Left ventricle myocardium inferior (tissue), 1 donor: ENCODE measurements at regions not wholly inside any gene's neighbourhood (a gene's known extent, or its start where the extent isn't known, plus 50 kb on each side); places are given as distances from the start of the nearest gene placed in this dataset.

Experiments
- DNase-seq: peaks from one replicate; pipeline ENCODE4 v3.0.0-alpha.2; 2020
- H3K27ac ChIP-seq: fragments of 200-600 bp; replicated peaks from 2 replicates; pipeline ENCODE4 v1.8.0; 2021
- H3K27me3 ChIP-seq: fragments of 200-600 bp; 2 replicates; pipeline ENCODE4 v1.8.0; 2021; ENCODE audit warnings: low read depth
- H3K36me3 ChIP-seq: fragments of 200-600 bp; 2 replicates; pipeline ENCODE4 v1.8.0; 2021
- H3K4me1 ChIP-seq: fragments of 200-600 bp; 2 replicates; pipeline ENCODE4 v1.8.0; 2021
- H3K4me3 ChIP-seq: fragments of 200-600 bp; 2 replicates; pipeline ENCODE4 v1.8.0; 2021; ENCODE audit warnings: mild to moderate bottlenecking, moderate library complexity
- H3K9me3 ChIP-seq: fragments of 200-600 bp; replicated peaks from 2 replicates; pipeline ENCODE4 v1.8.0; 2021
- CTCF ChIP-seq: fragments of 200-600 bp; IDR thresholded peaks from 2 replicates; pipeline ENCODE4 v1.8.0; 2021; ENCODE audit warnings: antibody characterized with exemption, mild to moderate bottlenecking, borderline replicate concordance
- intact Hi-C: fragments of 100-400 bp; cut with micrococcal nuclease; formaldehyde crosslinking; loops from one replicate; pipeline ENCODE4 v1.11.0; 2022
- donor health status: DM: no; HTN: yes; CAD: no; lungs with severe emphysema.

- Histone ChIP-seq H3K9me3 (no peaks in the 10 kb centered on the region), H3K27me3 (peaks cover 19% of the 10 kb centered on the region), H3K4me1 (peaks cover 41% of the 10 kb centered on the region), H3K4me3 (peak overlapping the region; percentile 85), H3K27ac (peak overlapping the region; percentile 96), H3K36me3 (no peaks in the 10 kb centered on the region)
- peak; percentile 85 for DNase-seq
- intact Hi-C loops: no loop called here
- peak; percentile 53 for TF ChIP-seq CTCF
Measured at GRCh38 chr6:26204332-26205160, 117.3 kb downstream of the HFE start.

GRCh38 chr6:26205161-26205624 is 118.0 kb downstream of the HFE start:
- H3K27ac ChIP-seq: peak overlapping the region; percentile 96
- no peak for TF ChIP-seq CTCF
- H3K4me3 ChIP-seq: peak overlapping the region; percentile 85
- intact Hi-C loops: no loop called here
- H3K9me3 ChIP-seq: no peaks in the 10 kb centered on the region
- H3K36me3 ChIP-seq: no peaks in the 10 kb centered on the region
- H3K27me3 ChIP-seq: peaks cover 13% of the 10 kb centered on the region
- H3K4me1 ChIP-seq: peaks cover 35% of the 10 kb centered on the region
- peak; percentile 76 for DNase-seq

- no peak for DNase-seq
- Histone ChIP-seq H3K36me3 (no peaks in the 10 kb centered on the region), H3K27me3 (peaks cover 11% of the 10 kb centered on the region), H3K4me3 (peak overlapping the region; percentile 85), H3K27ac (peak overlapping the region; percentile 96), H3K4me1 (peaks cover 32% of the 10 kb centered on the region), H3K9me3 (no peaks in the 10 kb centered on the region)
- intact Hi-C loops: no loop called here
- no peak for TF ChIP-seq CTCF
Measured at GRCh38 chr6:26205625-26206574, 118.7 kb downstream of the HFE start.

GRCh38 chr6:26206868-26207801 is 119.9 kb downstream of the HFE start:
- Histone ChIP-seq H3K9me3 (no peaks in the 10 kb centered on the region), H3K27me3 (peaks cover 11% of the 10 kb centered on the region), H3K4me1 (peaks cover 32% of the 10 kb centered on the region), H3K4me3 (peak overlapping the region; percentile 85), H3K27ac (peak overlapping the region; percentile 96), H3K36me3 (no peaks in the 10 kb centered on the region)
- DNase-seq: no peak
- TF ChIP-seq CTCF: no peak
- intact Hi-C loops: no loop called here
